ENCODE measurements at regions not wholly inside any gene's neighbourhood (a gene's known extent, or its start where the extent isn't known, plus 50 kb on each side); places are given as distances from the start of the nearest gene placed in this dataset.
"Not testable (repeated sequence)": the region's sequence is repeated elsewhere in the genome, so short reads cannot be mapped to it uniquely, and the experiment has no call there.

GRCh38 chr13:63337921-63338320 lies 1922.3 kb upstream of the PCDH20 start:
- no peak for DNase-seq (ENCODE audit: low spot score)

GRCh38 chr13:63337041-63337440 lies 1921.4 kb upstream of the PCDH20 start:
- DNase-seq (ENCODE audit: low spot score): no peak

- no peak for DNase-seq (ENCODE audit: low spot score)
Measured at GRCh38 chr13:63336549-63336948, 1920.9 kb upstream of the PCDH20 start.

- DNase-seq (ENCODE audit: low spot score): no peak
Measured at GRCh38 chr13:63327584-63327983, 1911.9 kb upstream of the PCDH20 start.

GRCh38 chr13:63323441-63323840 lies 1907.8 kb upstream of the PCDH20 start:
- no peak for DNase-seq (ENCODE audit: low spot score)

DNA sequence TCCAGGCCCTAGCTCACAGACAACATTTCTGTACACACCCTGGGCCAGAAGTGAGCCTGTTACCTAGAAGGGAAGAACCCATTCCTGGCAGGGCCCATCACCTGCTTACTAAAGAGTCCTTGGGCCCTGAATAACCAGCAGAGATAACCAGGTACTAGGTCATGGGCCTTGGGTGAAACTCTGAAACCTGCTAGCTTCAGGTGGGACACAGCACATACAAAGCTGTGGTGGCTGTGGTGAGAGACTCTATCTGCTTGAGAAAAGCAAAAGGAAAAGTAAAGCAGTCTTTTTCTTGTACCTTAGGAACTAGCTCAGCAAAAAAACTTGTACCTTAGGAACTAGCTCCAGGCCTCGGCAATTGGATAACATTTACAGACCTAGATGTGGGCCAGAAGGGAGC lies 1895.9 kb upstream of the PCDH20 start:
- no peak for DNase-seq (ENCODE audit: low spot score)

- DNase-seq (ENCODE audit: low spot score): no peak
Measured at GRCh38 chr13:63308549-63309165, 1893.0 kb upstream of the PCDH20 start.

- DNase-seq (ENCODE audit: low spot score): no peak
Measured at GRCh38 chr13:63307228-63307627, 1891.6 kb upstream of the PCDH20 start.

DNA sequence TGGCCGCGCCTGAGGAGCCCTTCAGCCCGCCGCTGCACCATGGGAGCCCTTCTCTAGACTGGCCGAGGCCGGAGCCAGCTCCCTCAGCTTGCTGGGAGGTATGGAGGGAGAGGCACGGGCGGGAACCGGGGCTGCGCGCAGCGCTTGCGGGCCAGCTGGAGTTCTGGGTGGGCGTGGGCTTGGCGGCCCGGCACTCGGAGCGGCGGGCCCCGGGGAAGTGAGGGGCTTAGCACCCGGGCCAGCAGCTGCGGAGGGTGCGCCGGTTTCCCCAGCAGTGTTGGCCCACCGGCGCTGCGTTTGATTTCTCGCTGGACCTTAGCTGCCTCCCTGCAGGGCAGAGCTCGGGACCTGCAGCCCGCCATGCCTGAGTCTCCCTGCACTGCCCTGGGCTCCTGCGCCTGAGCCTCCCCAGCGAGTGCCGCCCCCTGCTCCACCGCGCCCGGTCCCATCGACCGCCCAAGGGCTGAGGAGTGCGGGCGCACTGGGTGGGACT lies 1890.0 kb upstream of the PCDH20 start:
- DNase-seq (ENCODE audit: low spot score): no peak

DNA sequence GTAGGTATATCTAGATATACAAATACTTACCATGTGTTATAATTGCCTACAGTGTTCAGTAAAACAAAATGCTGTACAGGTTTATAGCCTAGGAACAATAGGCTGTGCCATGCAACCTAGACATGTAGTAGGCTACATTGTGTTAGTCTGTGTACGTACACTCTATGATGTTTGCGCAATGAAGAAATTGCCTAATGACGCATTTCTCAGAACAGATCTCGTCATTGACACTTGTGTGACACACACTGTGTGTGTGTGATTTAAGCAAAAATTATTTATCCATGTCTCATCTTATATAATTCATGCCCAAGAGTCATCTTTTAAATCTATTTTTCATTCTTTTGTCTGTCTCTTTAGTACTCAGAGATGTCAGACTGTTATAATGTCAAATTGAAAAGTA lies 1888.8 kb upstream of the PCDH20 start:
- DNase-seq (ENCODE audit: low spot score): no peak

DNA sequence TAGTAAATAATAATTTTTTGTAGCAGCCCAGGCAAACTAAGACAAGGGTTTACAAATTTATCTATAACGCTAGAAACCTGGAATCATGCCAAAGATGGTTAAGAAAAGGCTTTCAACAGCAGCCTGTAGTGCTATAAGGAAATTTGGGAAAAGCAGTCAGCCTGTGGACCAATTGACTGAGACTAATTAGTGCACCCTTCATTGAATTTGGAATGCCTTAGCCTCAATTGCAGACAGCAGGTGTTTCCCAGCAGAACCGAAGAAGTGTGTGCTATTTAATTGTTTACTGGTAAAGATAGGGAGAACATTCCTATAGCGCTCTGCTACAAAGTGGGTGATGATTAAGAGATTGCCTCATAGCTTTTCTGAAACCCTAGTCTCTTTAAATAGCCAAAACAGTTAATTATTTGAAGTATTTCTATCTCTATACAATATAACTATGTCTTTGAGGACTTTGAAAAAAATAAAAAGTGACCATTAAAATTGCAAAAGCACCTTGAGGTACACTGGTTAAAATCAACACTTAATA lies 1884.3 kb upstream of the PCDH20 start:
- no peak for DNase-seq (ENCODE audit: low spot score)

DNA sequence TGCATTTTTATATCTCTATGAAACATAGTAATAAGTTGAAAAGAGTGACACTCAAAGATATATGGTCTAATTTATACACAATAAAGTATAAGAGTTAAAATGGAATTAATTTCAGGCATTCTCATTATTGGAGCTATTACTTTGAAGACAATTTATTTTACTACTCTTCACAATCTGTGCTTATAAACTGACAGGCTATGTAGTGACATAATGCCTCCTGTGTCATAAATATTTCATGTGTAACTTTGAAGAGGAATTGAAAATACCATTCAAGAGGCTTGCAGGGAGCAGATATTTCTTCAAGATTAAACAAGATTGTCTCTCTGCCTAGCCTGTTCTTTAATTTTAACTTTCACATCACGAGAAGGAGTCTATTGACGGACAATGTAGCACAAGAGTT lies 1881.5 kb upstream of the PCDH20 start:
- no peak for DNase-seq (ENCODE audit: low spot score)

- DNase-seq (ENCODE audit: low spot score): no peak
Measured at GRCh38 chr13:63291701-63292100, 1876.1 kb upstream of the PCDH20 start.

- no peak for DNase-seq (ENCODE audit: low spot score)
Measured at GRCh38 chr13:63288576-63288975, 1872.9 kb upstream of the PCDH20 start.

DNA sequence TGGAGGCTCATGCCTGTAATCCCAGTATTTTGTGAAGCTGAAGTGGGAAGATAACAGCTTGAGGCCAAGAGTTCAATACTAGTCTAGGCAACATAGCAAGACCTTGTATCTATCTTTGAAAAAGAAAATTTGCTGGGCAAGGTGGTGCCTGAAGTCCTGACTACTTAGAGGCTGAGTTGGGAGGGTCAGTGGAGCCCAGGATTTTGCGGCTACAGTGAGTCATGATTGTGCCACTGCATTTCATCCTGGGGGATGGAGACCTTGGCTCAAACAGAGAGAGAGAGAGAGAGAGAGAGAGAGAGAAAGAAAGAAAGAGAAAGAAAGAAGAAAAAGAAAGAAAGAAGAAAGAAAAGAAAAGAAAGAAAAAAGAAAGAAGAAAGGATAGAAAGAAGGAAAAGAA lies 1872.3 kb upstream of the PCDH20 start:
- no peak for DNase-seq (ENCODE audit: low spot score)

GRCh38 chr13:63285426-63285825 lies 1869.8 kb upstream of the PCDH20 start:
- no peak for DNase-seq (ENCODE audit: low spot score)

GRCh38 chr13:63279136-63279535 lies 1863.5 kb upstream of the PCDH20 start:
- DNase-seq (ENCODE audit: low spot score): no peak

- DNase-seq (ENCODE audit: low spot score): no peak
Measured at GRCh38 chr13:63274772-63275171, 1859.1 kb upstream of the PCDH20 start.

DNA sequence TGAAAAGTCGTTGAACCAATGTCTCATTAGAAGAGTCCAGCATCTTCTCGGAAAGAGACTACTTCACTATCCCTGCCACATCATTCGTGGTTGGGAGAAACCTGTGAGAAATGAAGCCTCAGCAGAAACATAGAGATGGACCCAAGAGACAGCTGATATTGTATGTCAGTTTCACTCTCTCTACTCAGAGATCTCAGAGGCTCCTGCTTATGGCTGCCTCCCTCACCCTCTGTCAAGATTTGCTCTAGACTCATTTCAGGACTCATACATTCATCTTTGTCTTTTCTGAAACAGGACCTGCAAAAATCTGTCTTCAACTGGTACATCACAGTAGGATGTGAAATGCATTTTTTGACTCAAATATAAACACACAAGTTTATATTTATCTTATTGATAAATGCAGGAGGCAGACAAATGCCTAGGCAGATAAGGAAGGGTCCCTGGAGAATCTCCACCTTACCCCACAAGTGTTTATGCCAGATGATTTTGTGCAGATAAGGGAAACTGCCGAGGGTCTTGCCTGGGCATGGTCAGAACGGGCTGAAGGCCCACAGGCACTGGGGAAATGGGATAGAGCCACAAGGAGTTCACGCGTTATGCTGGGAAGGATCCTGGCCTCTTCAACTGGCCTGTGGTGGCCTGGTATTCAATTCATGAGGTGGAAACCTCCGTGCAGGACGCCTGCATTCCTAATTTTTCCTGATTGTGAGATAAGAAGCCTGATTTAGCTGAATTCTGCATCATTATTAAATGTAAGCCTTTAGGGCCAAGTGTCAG lies 1834.0 kb upstream of the PCDH20 start:
- DNase-seq (ENCODE audit: low spot score): no peak

DNA sequence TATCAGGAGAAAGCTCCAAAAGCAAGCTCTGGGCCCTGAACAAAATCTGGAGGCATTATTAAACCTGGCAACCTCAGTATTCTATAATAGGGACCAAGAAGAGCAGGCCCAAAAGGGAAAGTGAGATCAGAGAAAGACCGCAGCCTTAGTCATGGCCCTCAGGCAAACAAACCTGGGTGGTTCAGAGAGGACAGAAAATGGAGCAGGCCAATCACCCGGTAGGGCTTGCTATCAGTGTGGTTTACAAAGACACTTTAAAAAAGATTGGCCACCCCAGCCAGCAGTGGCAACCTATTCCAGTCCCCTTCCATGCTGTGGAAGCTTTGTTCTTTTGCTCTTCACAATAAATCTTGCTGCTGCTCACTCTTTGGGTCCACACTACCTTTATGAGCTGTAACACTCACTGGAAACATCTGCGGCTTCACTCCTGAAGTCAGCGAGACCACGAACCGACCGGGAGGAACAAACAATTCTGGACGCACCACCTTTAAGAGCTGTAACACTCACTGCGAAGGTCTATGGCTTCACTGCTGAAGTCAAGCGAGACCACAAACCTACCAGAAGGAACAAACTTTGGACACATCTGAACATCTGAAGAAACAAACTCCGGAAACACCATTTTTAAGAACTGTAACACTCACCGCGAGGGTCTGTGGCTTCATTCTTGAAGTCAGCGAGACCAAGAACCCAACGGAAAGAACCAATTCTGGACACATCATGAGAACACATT lies 1821.2 kb upstream of the PCDH20 start:
- DNase-seq (ENCODE audit: low spot score): not testable (repeated sequence)

GRCh38 chr13:63218596-63218995 lies 1802.9 kb upstream of the PCDH20 start:
- not testable (repeated sequence) for DNase-seq (ENCODE audit: low spot score)

- no peak for DNase-seq (ENCODE audit: low spot score)
Measured at GRCh38 chr13:63209330-63210017, 1793.8 kb upstream of the PCDH20 start.
